Caco-2 (cell line): ENCODE measurements at regions not wholly inside any gene's neighbourhood (a gene's known extent, or its start where the extent isn't known, plus 50 kb on each side); places are given as distances from the start of the nearest gene placed in this dataset.
"Not testable (repeated sequence)": the region's sequence is repeated elsewhere in the genome, so short reads cannot be mapped to it uniquely, and the experiment has no call there.

Experiments
- BruUV-seq: library from RNA; stranded (reverse); fragments of 400-500 nt; replicated peaks from 2 replicates; lab custom pipeline; 2021; lab: Mats Ljungman, UMichigan
- CTCF ChIA-PET: fragments of 300-600 bp; sonication (Branson Sonifier 250); formaldehyde crosslinking; loops from one replicate; lab custom pipeline; 2022; ENCODE audit warnings: antibody characterized with exemption; lab: Charles Lee
- POLR2A ChIA-PET: fragments of 300-600 bp; sonication (Branson Sonifier 250); formaldehyde crosslinking; loops from one replicate; lab custom pipeline; 2022; ENCODE audit warnings: antibody characterized with exemption; lab: Charles Lee
- DNase-seq, 2 experiments: peaks; one replicate each; pipeline versions ENCODE4 v3.0.0 to v3.0.0-alpha.2; 2020 to 2022
- H3K27me3 ChIP-seq: replicated peaks from 2 replicates; pipeline ENCODE4 v1.6.0; 2011; ENCODE audit warnings: low read length; ENCODE audit not compliant: control insufficient read depth, insufficient read depth
- H3K36me3 ChIP-seq: 2 replicates; pipeline ENCODE4 v1.5.1; 2011; ENCODE audit warnings: low read length; ENCODE audit not compliant: control insufficient read depth, insufficient read depth
- H3K4me1 ChIP-seq: fragments of 250-450 bp; sonication (Bioruptor Pico); 2 replicates; pipeline ENCODE4 v1.5.1; 2020; ENCODE audit warnings: mild to moderate bottlenecking
- H3K4me3 ChIP-seq: 2 replicates; pipeline ENCODE4 v1.5.1; 2011; ENCODE audit warnings: low read depth, mild to moderate bottlenecking, control low read depth, low read length
- H3K9me3 ChIP-seq: fragments of 250-450 bp; sonication (Bioruptor Pico); 2 replicates; pipeline ENCODE4 v1.5.1; 2020; ENCODE audit warnings: mild to moderate bottlenecking, moderate library complexity
- H3K27ac Mint-ChIP-seq: one replicate; pipeline ENCODE4 v1.8.0; 2022; ENCODE audit warnings: mixed read lengths; ENCODE audit not compliant: unreplicated experiment
- H3K27me3 Mint-ChIP-seq: one replicate; pipeline ENCODE4 v1.8.0; 2022; ENCODE audit warnings: mixed read lengths; ENCODE audit not compliant: insufficient read depth, unreplicated experiment
- H3K36me3 Mint-ChIP-seq: one replicate; pipeline ENCODE4 v1.8.0; 2022; ENCODE audit warnings: mild to moderate bottlenecking, mixed read lengths; ENCODE audit not compliant: insufficient read depth, unreplicated experiment
- H3K4me1 Mint-ChIP-seq: one replicate; pipeline ENCODE4 v1.8.0; 2022; ENCODE audit warnings: low read depth, mixed read lengths; ENCODE audit not compliant: unreplicated experiment
- H3K4me3 Mint-ChIP-seq: one replicate; pipeline ENCODE4 v1.8.0; 2022; ENCODE audit warnings: mild to moderate bottlenecking, moderate library complexity, mixed read lengths; ENCODE audit not compliant: unreplicated experiment
- H3K9me3 Mint-ChIP-seq: one replicate; pipeline ENCODE4 v1.8.0; 2022; ENCODE audit warnings: mixed read lengths; ENCODE audit not compliant: unreplicated experiment
- intact Hi-C: fragments of 100-400 bp; cut with micrococcal nuclease; formaldehyde crosslinking; loops from one replicate; pipeline ENCODE4 v1.10.0; 2022; ENCODE audit not compliant: unreplicated experiment
- TF ChIP-seq, protein P1 (sequence below), 2 experiments: fragments of 200-600 bp in 1 of 2; IDR thresholded peaks; 1 replicate in 1 of 2; 2 replicates in 1 of 2; pipeline versions ENCODE4 v1.5.1 to v1.8.0; 2011 to 2022; ENCODE audit warnings: antibody characterized with exemption in 1 of 2, control low read depth in 1 of 2, inconsistent platforms in 1 of 2, low read depth in 1 of 2, low read length in 1 of 2, mild to moderate bottlenecking in 1 of 2, moderate library complexity in 1 of 2; ENCODE audit not compliant: insufficient read depth in 1 of 2, severe bottlenecking in 1 of 2, unreplicated experiment in 1 of 2

DNA sequence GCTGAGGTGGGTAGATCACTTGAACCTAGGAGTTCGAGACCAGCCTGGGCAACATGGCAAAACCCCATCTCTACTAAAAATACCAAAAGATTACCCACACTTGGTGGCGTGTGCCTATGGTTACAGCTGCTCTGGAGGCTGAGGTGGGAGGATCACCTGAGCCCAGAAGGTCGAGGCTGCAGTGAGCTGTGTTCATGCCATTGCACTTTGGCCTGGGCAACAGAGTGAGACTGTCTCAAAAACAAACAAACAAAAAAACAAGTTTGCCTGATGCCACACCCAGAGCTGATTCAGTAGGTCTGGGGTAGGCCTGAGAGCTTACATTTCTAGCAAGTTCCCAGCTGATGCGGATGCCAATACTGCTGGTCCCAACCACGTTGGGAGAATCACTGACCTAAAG lies 60.5 kb upstream of the HSPA9 start:
- H3K36me3 Mint-ChIP-seq = no peaks in the 10 kb centered on the region
- BruUV-seq = no TSS peak
- ChIA-PET POLR2A (no interaction called here), CTCF (no interaction called here)
- H3K27ac Mint-ChIP-seq = no peak overlapping the region
- intact Hi-C loops = no loop called here
- DNase-seq = no peak
- TF ChIP-seq, protein P1, sequence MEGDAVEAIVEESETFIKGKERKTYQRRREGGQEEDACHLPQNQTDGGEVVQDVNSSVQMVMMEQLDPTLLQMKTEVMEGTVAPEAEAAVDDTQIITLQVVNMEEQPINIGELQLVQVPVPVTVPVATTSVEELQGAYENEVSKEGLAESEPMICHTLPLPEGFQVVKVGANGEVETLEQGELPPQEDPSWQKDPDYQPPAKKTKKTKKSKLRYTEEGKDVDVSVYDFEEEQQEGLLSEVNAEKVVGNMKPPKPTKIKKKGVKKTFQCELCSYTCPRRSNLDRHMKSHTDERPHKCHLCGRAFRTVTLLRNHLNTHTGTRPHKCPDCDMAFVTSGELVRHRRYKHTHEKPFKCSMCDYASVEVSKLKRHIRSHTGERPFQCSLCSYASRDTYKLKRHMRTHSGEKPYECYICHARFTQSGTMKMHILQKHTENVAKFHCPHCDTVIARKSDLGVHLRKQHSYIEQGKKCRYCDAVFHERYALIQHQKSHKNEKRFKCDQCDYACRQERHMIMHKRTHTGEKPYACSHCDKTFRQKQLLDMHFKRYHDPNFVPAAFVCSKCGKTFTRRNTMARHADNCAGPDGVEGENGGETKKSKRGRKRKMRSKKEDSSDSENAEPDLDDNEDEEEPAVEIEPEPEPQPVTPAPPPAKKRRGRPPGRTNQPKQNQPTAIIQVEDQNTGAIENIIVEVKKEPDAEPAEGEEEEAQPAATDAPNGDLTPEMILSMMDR (IDR thresholded peaks at IDR 0.05; ENCODE audit: insufficient read depth in 1 of 2, low read depth in 1 of 2, low read length in 1 of 2, severe bottlenecking in 1 of 2, unreplicated experiment in 1 of 2) = no peak
- H3K27me3 Mint-ChIP-seq = no peaks in the 10 kb centered on the region
- Histone ChIP-seq H3K9me3 (no peaks in the 10 kb centered on the region), H3K27me3 (no peaks in the 10 kb centered on the region), H3K36me3 (no peaks in the 10 kb centered on the region), H3K4me1 (0 out of 2 replicates have a peak, but pooled peaks cover 3% of the 10 kb centered on the region), H3K4me3 (no peak overlapping the region)
- H3K4me1 Mint-ChIP-seq = peaks cover 7% of the 10 kb centered on the region
- no peaks in the 10 kb centered on the region for H3K9me3 Mint-ChIP-seq
- no peak overlapping the region for H3K4me3 Mint-ChIP-seq

DNA sequence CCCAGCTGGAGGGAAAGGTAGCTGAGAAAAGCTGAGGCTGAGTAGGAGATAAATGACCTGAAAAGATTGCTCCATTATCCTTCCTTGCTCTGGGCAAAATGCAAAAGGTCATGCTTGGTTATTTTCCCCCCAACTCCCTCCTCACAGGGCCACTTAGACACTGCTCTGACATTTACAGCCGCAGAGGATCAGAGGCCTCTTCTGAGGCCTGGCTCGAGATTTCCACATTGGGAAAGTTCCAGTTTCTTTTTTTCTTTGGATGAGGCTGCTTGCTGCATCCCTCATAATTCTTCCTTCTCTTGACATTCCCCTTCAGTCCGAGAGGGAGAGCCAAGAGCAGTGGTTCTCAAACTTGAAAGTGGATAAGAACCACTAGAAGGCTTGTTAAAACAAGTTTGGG lies 60.1 kb upstream of the HSPA9 start:
- intact Hi-C loops = no loop called here
- no peak for DNase-seq
- no TSS peak for BruUV-seq
- Mint-ChIP-seq H3K36me3 (no peaks in the 10 kb centered on the region), H3K4me3 (no peak overlapping the region), H3K4me1 (peaks cover 7% of the 10 kb centered on the region), H3K9me3 (no peaks in the 10 kb centered on the region), H3K27ac (no peak overlapping the region), H3K27me3 (no peaks in the 10 kb centered on the region)
- Histone ChIP-seq H3K27me3 (no peaks in the 10 kb centered on the region), H3K9me3 (no peaks in the 10 kb centered on the region), H3K36me3 (no peaks in the 10 kb centered on the region), H3K4me1 (0 out of 2 replicates have a peak, but pooled peaks cover 3% of the 10 kb centered on the region), H3K4me3 (no peak overlapping the region)
- CTCF ChIA-PET = no interaction called here
- TF ChIP-seq, protein P1 (IDR thresholded peaks at IDR 0.05; ENCODE audit: insufficient read depth in 1 of 2, low read depth in 1 of 2, low read length in 1 of 2, severe bottlenecking in 1 of 2, unreplicated experiment in 1 of 2) = no peak
- POLR2A ChIA-PET = no interaction called here

DNA sequence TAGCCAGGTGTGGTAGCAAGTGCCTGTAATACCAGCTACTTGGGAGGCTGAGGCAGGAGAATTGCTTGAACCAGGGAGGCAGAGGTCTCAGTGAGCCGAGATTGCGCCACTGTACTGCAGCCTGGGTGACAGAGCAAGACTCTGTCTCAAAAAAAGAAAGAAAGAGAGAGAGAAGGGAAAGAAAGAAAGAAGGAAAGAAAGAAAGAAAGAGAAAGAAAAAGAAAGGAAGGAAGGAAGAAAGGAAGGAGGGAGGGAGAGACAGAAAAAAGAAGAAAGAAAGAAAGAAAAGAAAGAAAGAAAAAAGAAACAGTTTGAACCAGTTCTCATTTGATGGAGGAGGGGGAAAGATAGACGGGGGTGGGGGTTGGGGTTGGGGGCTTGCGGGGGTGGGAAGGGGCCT lies 59.6 kb upstream of the HSPA9 start:
- POLR2A ChIA-PET, DNase-seq, H3K4me3 Mint-ChIP-seq, H3K36me3 ChIP-seq, H3K27me3 ChIP-seq, BruUV-seq, H3K4me1 Mint-ChIP-seq, CTCF ChIA-PET, H3K27me3 Mint-ChIP-seq, H3K9me3 Mint-ChIP-seq, H3K27ac Mint-ChIP-seq, H3K36me3 Mint-ChIP-seq, H3K4me3 ChIP-seq, H3K4me1 ChIP-seq, H3K9me3 ChIP-seq: not testable (repeated sequence)
- intact Hi-C loops = loop anchor here (5.0 kb wide), 1 partner anchor 58 kb away; the partner anchor contains the start of gene HSPA9
